Vagina (tissue), 2 donors: ENCODE measurements at regions not wholly inside any gene's neighbourhood (a gene's known extent, or its start where the extent isn't known, plus 50 kb on each side); places are given as distances from the start of the nearest gene placed in this dataset.

Experiments used
- DNase-seq, 2 donors: peaks; one replicate each; pipeline ENCODE4 v3.0.0-alpha.2; 2017; ENCODE audit errors: extremely low spot score in 2 of 2
- H3K27ac ChIP-seq: fragments of 200-600 bp; sonication (generic); one replicate; pipeline ENCODE4 v1.5.1; 2019
- H3K27me3 ChIP-seq: fragments of 200-600 bp; sonication (generic); one replicate; pipeline ENCODE4 v1.5.1; 2019
- H3K36me3 ChIP-seq, 2 donors: fragments of 200-600 bp; sonication (generic); one replicate each; pipeline ENCODE4 v1.5.1; 2017 to 2019
- H3K4me1 ChIP-seq: fragments of 200-600 bp; sonication (generic); one replicate; pipeline ENCODE4 v1.5.1; 2019
- H3K4me3 ChIP-seq, 2 donors: fragments of 200-600 bp; sonication (generic); 1 replicate in 1 of 2; 2 replicates in 1 of 2; pipeline ENCODE4 v1.5.1; 2016 to 2019
- H3K9me3 ChIP-seq: fragments of 200-600 bp; sonication (generic); one replicate; pipeline ENCODE4 v1.5.1; 2019
- CTCF ChIP-seq, 3 experiments: fragments of 450-650 bp in 2 of 3; fragments of 200-600 bp in 1 of 3; sonication (generic) in 1 of 3; IDR thresholded peaks; one replicate each; pipeline ENCODE4 v1.5.1; 2017 to 2019; ENCODE audit warnings: antibody characterized with exemption in 3 of 3, mild to moderate bottlenecking in 2 of 3, moderate library complexity in 2 of 3
- POLR2A ChIP-seq, 2 donors: fragments of 450-650 bp; IDR thresholded peaks; one replicate each; pipeline ENCODE4 v1.6.1; 2017; ENCODE audit warnings: antibody characterized with exemption in 2 of 2, mild to moderate bottlenecking in 2 of 2, moderate library complexity in 2 of 2
- POLR2AphosphoS5 ChIP-seq, 2 donors: sonication (generic); formaldehyde crosslinking; IDR thresholded peaks; one replicate each; pipeline ENCODE4 v1.9.0; 2017; ENCODE audit warnings: antibody characterized with exemption in 2 of 2, mild to moderate bottlenecking in 2 of 2, low read depth in 1 of 2; ENCODE audit not compliant: insufficient read depth in 1 of 2
- intact Hi-C: fragments of 100-400 bp; cut with DNase I; formaldehyde crosslinking; loops from one replicate; pipeline ENCODE4 v1.15.1; 2023

- Histone ChIP-seq H3K27ac (no peak overlapping the region), H3K4me1 (no peaks in the 10 kb centered on the region), H3K9me3 (no peaks in the 10 kb centered on the region), H3K27me3 (no peaks in the 10 kb centered on the region), H3K36me3 (no peaks in the 10 kb centered on the region), H3K4me3 (no peak overlapping the region)
- peak in 1 of 2 donors; percentile 81 for DNase-seq
- no peak for TF ChIP-seq POLR2AphosphoS5 (IDR thresholded peaks at IDR 0.05; ENCODE audit: insufficient read depth in 1 of 2, low read depth in 1 of 2)
- intact Hi-C loops: no loop called here
Measured at GRCh38 chrX:925652-926061, 286.8 kb downstream of the CRLF2 start.

- no peak for DNase-seq
- TF ChIP-seq POLR2A (IDR thresholded peaks at IDR 0.05) (no peak), POLR2AphosphoS5 (IDR thresholded peaks at IDR 0.05; ENCODE audit: insufficient read depth in 1 of 2, low read depth in 1 of 2) (no peak), CTCF (IDR thresholded peaks at IDR 0.05) (no peak)
- Histone ChIP-seq H3K27ac (no peak overlapping the region), H3K9me3 (no peaks in the 10 kb centered on the region), H3K4me3 (no peak overlapping the region), H3K27me3 (no peaks in the 10 kb centered on the region), H3K36me3 (no peaks in the 10 kb centered on the region), H3K4me1 (no peaks in the 10 kb centered on the region)
- intact Hi-C loops: no loop called here
Measured at GRCh38 chrX:925094-925493, 287.4 kb downstream of the CRLF2 start.

GRCh38 chrX:924017-924416 lies 288.4 kb downstream of the CRLF2 start:
- no peak overlapping the region for H3K27ac ChIP-seq
- H3K4me1 ChIP-seq: no peaks in the 10 kb centered on the region
- H3K27me3 ChIP-seq: no peaks in the 10 kb centered on the region
- no peak overlapping the region for H3K4me3 ChIP-seq
- TF ChIP-seq POLR2A (IDR thresholded peaks at IDR 0.05): no peak
- no peak for TF ChIP-seq POLR2AphosphoS5 (IDR thresholded peaks at IDR 0.05; ENCODE audit: insufficient read depth in 1 of 2, low read depth in 1 of 2)
- TF ChIP-seq CTCF (IDR thresholded peaks at IDR 0.05): no peak
- no peaks in the 10 kb centered on the region for H3K9me3 ChIP-seq
- H3K36me3 ChIP-seq: no peaks in the 10 kb centered on the region
- no peak for DNase-seq
- intact Hi-C loops: no loop called here

GRCh38 chrX:920234-920799 lies 289.7 kb downstream of the SHOX start:
- Histone ChIP-seq H3K27me3 (no peaks in the 10 kb centered on the region), H3K9me3 (no peaks in the 10 kb centered on the region), H3K27ac (no peak overlapping the region), H3K36me3 (no peaks in the 10 kb centered on the region), H3K4me1 (no peaks in the 10 kb centered on the region), H3K4me3 (no peak overlapping the region)
- intact Hi-C loops: no loop called here
- no peak for DNase-seq
- no peak for TF ChIP-seq POLR2A (IDR thresholded peaks at IDR 0.05)
- no peak for TF ChIP-seq CTCF (IDR thresholded peaks at IDR 0.05)

- TF ChIP-seq POLR2AphosphoS5 (IDR thresholded peaks at IDR 0.05; ENCODE audit: insufficient read depth in 1 of 2, low read depth in 1 of 2) (no peak), POLR2A (IDR thresholded peaks at IDR 0.05) (no peak), CTCF (IDR thresholded peaks at IDR 0.05) (no peak)
- Histone ChIP-seq H3K4me3 (no peak overlapping the region), H3K9me3 (no peaks in the 10 kb centered on the region), H3K36me3 (no peaks in the 10 kb centered on the region), H3K27ac (no peak overlapping the region), H3K4me1 (no peaks in the 10 kb centered on the region), H3K27me3 (no peaks in the 10 kb centered on the region)
- DNase-seq: no peak
- intact Hi-C loops: no loop called here
Measured at GRCh38 chrX:916230-916599, 285.6 kb downstream of the SHOX start.
